Astrocyte of the cerebellum (primary cell): ENCODE measurements at regions not wholly inside any gene's neighbourhood (a gene's known extent, or its start where the extent isn't known, plus 50 kb on each side); places are given as distances from the start of the nearest gene placed in this dataset.
"Not testable (repeated sequence)": the region's sequence is repeated elsewhere in the genome, so short reads cannot be mapped to it uniquely, and the experiment has no call there.

Source experiments
- DNase-seq: peaks from one replicate; pipeline ENCODE4 v3.0.0-alpha.2; 2011; ENCODE audit warnings: low read depth
- H3K4me3 ChIP-seq: 2 replicates; pipeline ENCODE4 v1.5.1; 2011; ENCODE audit warnings: mild to moderate bottlenecking, low read depth, low read length, moderate library complexity
- CTCF ChIP-seq: IDR thresholded peaks from 2 replicates; pipeline ENCODE4 v1.5.1; 2012; ENCODE audit warnings: low read length, low read depth, moderate library complexity, mild to moderate bottlenecking; ENCODE audit errors: missing control alignments
- in situ Hi-C: cut with HindIII; loops from 2 replicates; pipeline ENCODE4 v1.10.0; 2017; ENCODE audit warnings: low sequenced_read_pairs

GRCh38 chr9:106084702-106085101, 390.4 kb downstream of the TMEM38B start:
- in situ Hi-C loops = no loop called here
- TF ChIP-seq CTCF = no peak
- DNase-seq = no peak
- H3K4me3 ChIP-seq = no peak overlapping the region

- no peak for DNase-seq
- H3K4me3 ChIP-seq = no peak overlapping the region
- in situ Hi-C loops = no loop called here
- TF ChIP-seq CTCF = no peak
Observed at GRCh38 chr9:106085479-106085878, 391.1 kb downstream of the TMEM38B start.

DNA sequence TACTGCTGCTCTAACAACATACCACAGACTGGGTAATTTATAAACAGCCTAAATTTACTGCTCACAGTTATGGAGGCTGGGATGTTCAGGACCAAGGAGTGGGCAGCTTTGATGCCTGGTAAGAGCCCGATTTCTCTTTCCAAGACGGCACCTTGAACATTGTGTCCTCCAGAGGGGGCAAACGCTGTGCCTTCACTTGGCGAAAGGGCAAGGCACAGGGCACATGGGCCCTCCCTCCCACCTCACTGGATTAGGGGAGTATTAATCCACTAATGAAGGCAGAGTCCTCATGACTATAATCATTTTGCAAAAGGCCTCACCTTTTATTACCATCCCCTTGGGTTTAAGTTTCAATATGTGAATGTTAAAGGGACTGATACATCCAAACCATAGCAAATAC, 397.7 kb downstream of the TMEM38B start:
- DNase-seq = no peak
- in situ Hi-C loops = no loop called here
- no peak overlapping the region for H3K4me3 ChIP-seq
- TF ChIP-seq CTCF = no peak

GRCh38 chr9:106102821-106103220, 408.5 kb downstream of the TMEM38B start:
- in situ Hi-C loops = no loop called here
- TF ChIP-seq CTCF = no peak
- DNase-seq = no peak
- no peak overlapping the region for H3K4me3 ChIP-seq

DNA sequence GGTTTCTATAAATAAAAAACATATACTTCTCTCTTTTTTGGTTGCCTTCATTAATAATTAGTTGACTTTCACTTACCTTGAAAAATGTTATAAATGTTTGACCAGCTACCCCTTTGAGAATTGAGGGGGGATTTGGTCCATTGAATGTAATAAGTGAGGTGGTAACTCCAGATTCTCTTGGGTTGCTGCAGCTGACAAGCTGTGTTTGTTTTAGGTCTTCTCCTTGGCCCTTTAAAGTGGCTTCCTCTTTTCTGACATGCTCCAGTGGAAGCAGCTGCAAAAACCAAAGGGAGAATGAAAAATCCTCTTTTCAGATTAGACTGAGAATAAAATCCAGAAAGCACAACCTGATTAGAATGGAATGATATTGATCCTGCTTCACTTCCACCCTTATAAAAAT, 410.5 kb downstream of the TMEM38B start:
- no peak overlapping the region for H3K4me3 ChIP-seq
- in situ Hi-C loops = no loop called here
- no peak for TF ChIP-seq CTCF
- DNase-seq = no peak

GRCh38 chr9:106106396-106106795, 412.1 kb downstream of the TMEM38B start:
- no peak for DNase-seq
- no peak for TF ChIP-seq CTCF
- H3K4me3 ChIP-seq = no peak overlapping the region
- in situ Hi-C loops = no loop called here

- no peak overlapping the region for H3K4me3 ChIP-seq
- DNase-seq = no peak
- in situ Hi-C loops = no loop called here
- no peak for TF ChIP-seq CTCF
Observed at GRCh38 chr9:106107716-106108115, 413.4 kb downstream of the TMEM38B start.

- H3K4me3 ChIP-seq, DNase-seq, in situ Hi-C loops: not testable (repeated sequence)
Observed at GRCh38 chr9:106109706-106110105, 415.4 kb downstream of the TMEM38B start.
